Smooth muscle cell (in vitro differentiated cells): ENCODE measurements at regions not wholly inside any gene's neighbourhood (a gene's known extent, or its start where the extent isn't known, plus 50 kb on each side); places are given as distances from the start of the nearest gene placed in this dataset.

ENCODE experiments used
- DNase-seq: peaks from one replicate; lab custom pipeline; 2025; ENCODE audit not compliant: unreplicated experiment; lab: John Stamatoyannopoulos, UW
- H2AFZ ChIP-seq: fragments of 200-600 bp; sonication (generic); 2 replicates; pipeline ENCODE4 v1.6.0; 2016; ENCODE audit warnings: antibody characterized with exemption, low read depth, mild to moderate bottlenecking
- H3F3A ChIP-seq: fragments of 200-600 bp; sonication (generic); 2 replicates; pipeline ENCODE4 v1.6.0; 2017; ENCODE audit warnings: antibody characterized with exemption, low read depth
- H3K27ac ChIP-seq: fragments of 200-600 bp; sonication (generic); 2 replicates; pipeline ENCODE4 v1.5.1; 2016; ENCODE audit warnings: low read depth, mild to moderate bottlenecking
- H3K27me3 ChIP-seq: fragments of 200-600 bp; sonication (generic); 2 replicates; pipeline ENCODE4 v1.6.1; 2016; ENCODE audit warnings: low read depth, mild to moderate bottlenecking
- H3K36me3 ChIP-seq: fragments of 200-600 bp; sonication (generic); 2 replicates; pipeline ENCODE4 v1.5.1; 2016; ENCODE audit warnings: low read depth
- H3K4me1 ChIP-seq: fragments of 200-600 bp; sonication (generic); 2 replicates; pipeline ENCODE4 v1.5.1; 2016; ENCODE audit warnings: low read depth
- H3K4me2 ChIP-seq: fragments of 200-600 bp; sonication (generic); 2 replicates; pipeline ENCODE4 v1.6.0; 2016; ENCODE audit warnings: mild to moderate bottlenecking
- H3K4me3 ChIP-seq: fragments of 200-600 bp; sonication (generic); 2 replicates; pipeline ENCODE4 v1.5.1; 2016; ENCODE audit warnings: mild to moderate bottlenecking
- H3K79me2 ChIP-seq: fragments of 200-600 bp; sonication (generic); 2 replicates; pipeline ENCODE4 v1.6.0; 2016; ENCODE audit warnings: low read depth, mild to moderate bottlenecking
- H3K9ac ChIP-seq: fragments of 200-600 bp; sonication (generic); 2 replicates; pipeline ENCODE4 v1.6.0; 2016; ENCODE audit warnings: low read depth
- H3K9me3 ChIP-seq: fragments of 200-600 bp; sonication (generic); replicated peaks from 2 replicates; pipeline ENCODE4 v1.5.1; 2016; ENCODE audit warnings: low read depth
- H4K20me1 ChIP-seq: fragments of 200-600 bp; sonication (generic); 2 replicates; pipeline ENCODE4 v1.6.0; 2016; ENCODE audit warnings: low read depth
- CTCF ChIP-seq: fragments of 200-600 bp; sonication (generic); IDR thresholded peaks from 2 replicates; pipeline ENCODE4 v1.5.1; 2017; ENCODE audit warnings: borderline replicate concordance, mild to moderate bottlenecking, antibody characterized with exemption; ENCODE audit not compliant: insufficient read depth, poor library complexity, severe bottlenecking
- WGBS: methylation state at CpG from one replicate; pipeline ENCODE4 v1.1.7; 2016; ENCODE audit warnings: low lambda C conversion rate; 5-methylcytosine and 5-hydroxymethylcytosine counted together

- H3K4me2 ChIP-seq: no peak overlapping the region
- no peak for TF ChIP-seq CTCF
- H3K4me1 ChIP-seq: no peaks in the 10 kb centered on the region
- H4K20me1 ChIP-seq: no peaks in the 10 kb centered on the region
- no peaks in the 10 kb centered on the region for H3F3A ChIP-seq
- no peak for DNase-seq
- H3K9me3 ChIP-seq: no peaks in the 10 kb centered on the region
- no peak overlapping the region for H3K27ac ChIP-seq
- H3K27me3 ChIP-seq: no peaks in the 10 kb centered on the region
- H3K36me3 ChIP-seq: no peaks in the 10 kb centered on the region
- WGBS: 88% methylated on average over 3 of the region's 3 CpGs
- no peak overlapping the region for H3K4me3 ChIP-seq
- H3K9ac ChIP-seq: no peak overlapping the region
- H2AFZ ChIP-seq: no peak overlapping the region
- H3K79me2 ChIP-seq: no peaks in the 10 kb centered on the region
Observed at GRCh38 chr12:107526555-107527180, 158.9 kb upstream of the PWP1 start.

DNA sequence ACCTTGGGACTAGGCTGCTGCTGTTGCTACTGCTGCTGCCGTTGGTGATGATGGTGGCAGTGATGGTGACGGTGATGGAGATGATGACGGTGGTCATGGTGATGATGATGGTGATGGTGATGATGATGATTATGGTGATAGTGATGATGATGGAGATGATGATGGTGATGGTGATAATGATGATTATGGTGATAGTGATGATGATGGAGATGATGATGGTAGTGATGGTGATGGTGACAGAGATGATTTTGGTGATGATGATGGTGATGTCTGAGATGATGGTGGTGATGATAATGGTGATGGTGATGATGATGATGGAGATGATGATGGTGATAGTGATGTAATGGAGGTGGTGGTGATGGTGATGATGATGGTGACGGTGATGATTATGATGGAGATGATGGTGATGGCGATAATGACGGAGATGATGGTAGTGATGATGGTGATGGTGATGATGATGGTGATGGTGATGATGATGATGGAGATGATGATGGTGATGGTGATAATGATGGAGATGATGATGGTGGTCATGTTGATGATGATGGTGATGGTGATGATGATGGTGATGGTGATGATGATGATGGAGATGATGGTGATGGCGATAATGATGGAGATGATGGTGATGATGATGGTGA lies 156.8 kb upstream of the PWP1 start:
- Histone ChIP-seq H4K20me1 (no peaks in the 10 kb centered on the region), H3K4me2 (no peak overlapping the region), H2AFZ (no peak overlapping the region), H3F3A (no peaks in the 10 kb centered on the region), H3K79me2 (no peaks in the 10 kb centered on the region), H3K4me1 (no peaks in the 10 kb centered on the region), H3K4me3 (no peak overlapping the region), H3K27ac (no peak overlapping the region), H3K27me3 (no peaks in the 10 kb centered on the region), H3K9me3 (no peaks in the 10 kb centered on the region), H3K9ac (no peak overlapping the region), H3K36me3 (no peaks in the 10 kb centered on the region)
- TF ChIP-seq CTCF: no peak
- 96% methylated on average over 7 of the region's 7 CpGs for WGBS
- DNase-seq: no peak

DNA sequence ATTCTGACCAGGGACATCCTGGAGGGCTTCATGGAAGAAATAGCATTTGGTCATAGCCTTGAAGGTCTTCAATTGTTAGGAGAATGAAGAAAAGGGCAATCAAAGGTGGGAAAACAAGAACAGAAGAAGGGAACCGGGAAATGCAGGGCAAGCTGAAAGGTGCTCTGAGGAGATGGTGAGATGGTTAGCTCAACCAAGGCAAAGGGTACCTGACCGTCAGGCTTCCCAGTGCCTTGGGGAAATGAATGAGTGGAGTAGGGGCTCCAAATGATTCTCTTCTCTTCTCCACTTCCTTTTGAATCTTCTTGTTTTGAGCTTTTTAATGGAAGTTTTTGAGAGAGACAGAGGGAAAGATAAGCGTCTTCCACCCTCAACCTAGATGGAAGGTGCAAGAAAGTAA lies 155.6 kb upstream of the PWP1 start:
- 96% methylated on average over 3 of the region's 3 CpGs for WGBS
- no peak for TF ChIP-seq CTCF
- no peaks in the 10 kb centered on the region for H3K36me3 ChIP-seq
- no peak overlapping the region for H3K4me3 ChIP-seq
- H3K4me2 ChIP-seq: no peak overlapping the region
- no peak overlapping the region for H2AFZ ChIP-seq
- no peaks in the 10 kb centered on the region for H3K79me2 ChIP-seq
- H4K20me1 ChIP-seq: no peaks in the 10 kb centered on the region
- no peaks in the 10 kb centered on the region for H3K4me1 ChIP-seq
- no peak overlapping the region for H3K27ac ChIP-seq
- no peak overlapping the region for H3K9ac ChIP-seq
- no peaks in the 10 kb centered on the region for H3K27me3 ChIP-seq
- H3F3A ChIP-seq: no peaks in the 10 kb centered on the region
- no peak for DNase-seq
- no peaks in the 10 kb centered on the region for H3K9me3 ChIP-seq

- no peaks in the 10 kb centered on the region for H3K79me2 ChIP-seq
- H3K27me3 ChIP-seq: no peaks in the 10 kb centered on the region
- no peaks in the 10 kb centered on the region for H3K36me3 ChIP-seq
- H3K9me3 ChIP-seq: no peaks in the 10 kb centered on the region
- H3K27ac ChIP-seq: no peak overlapping the region
- no peaks in the 10 kb centered on the region for H3F3A ChIP-seq
- H3K4me3 ChIP-seq: no peak overlapping the region
- 97% methylated on average over 2 of the region's 2 CpGs for WGBS
- no peaks in the 10 kb centered on the region for H4K20me1 ChIP-seq
- no peak overlapping the region for H3K9ac ChIP-seq
- H3K4me1 ChIP-seq: no peaks in the 10 kb centered on the region
- DNase-seq: no peak
- H2AFZ ChIP-seq: no peak overlapping the region
- TF ChIP-seq CTCF: no peak
- H3K4me2 ChIP-seq: no peak overlapping the region
Observed at GRCh38 chr12:107530701-107531100, 154.9 kb upstream of the PWP1 start.
